Stimulated activated CD4-positive, alpha-beta T cell treated with anti-CD3 and anti-CD28 coated beads, Interleukin-1b, Interleukin-23, amount 100 ng/mL, for 48 hours (primary cell): ENCODE measurements at regions not wholly inside any gene's neighbourhood (a gene's known extent, or its start where the extent isn't known, plus 50 kb on each side); places are given as distances from the start of the nearest gene placed in this dataset.

Experiments used
- DNase-seq: peaks from one replicate; pipeline ENCODE4 v3.0.0-alpha.2; 2020

DNA sequence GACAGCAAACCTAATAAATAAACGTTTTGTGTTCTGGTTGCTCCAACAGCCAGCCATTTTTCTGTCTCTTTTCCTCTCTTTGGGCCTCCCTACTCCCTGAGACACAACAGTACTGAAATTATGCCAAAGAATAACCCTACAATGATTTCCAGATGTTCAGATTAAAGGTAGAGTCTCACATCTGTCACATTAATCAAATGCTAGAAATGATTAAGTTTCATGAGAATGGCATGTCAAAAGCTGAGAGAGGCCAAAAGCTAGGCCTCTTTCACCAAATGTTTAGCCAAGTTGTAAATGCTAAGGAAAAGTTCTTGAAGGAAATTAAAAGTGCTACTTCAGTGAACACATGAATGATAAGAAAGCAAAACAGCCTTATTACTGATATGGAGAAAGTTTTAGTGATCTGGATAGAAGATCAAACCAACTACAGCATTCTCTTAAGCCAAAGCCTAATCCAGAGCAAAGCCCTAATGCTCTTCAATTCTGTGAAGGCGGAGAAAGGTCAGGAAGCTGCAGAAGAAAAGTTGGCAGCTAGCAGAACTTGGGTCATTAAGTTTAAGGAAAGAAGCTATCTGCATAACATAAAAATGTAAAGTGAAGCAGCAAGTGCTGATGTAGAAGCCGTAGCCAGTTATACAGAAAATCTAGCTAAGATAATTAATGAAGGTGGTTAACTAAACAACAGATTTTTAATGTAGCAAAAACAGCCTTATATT is 182.1 kb upstream of the NUDT6 start:
- no peak for DNase-seq

GRCh38 chr4:123105026-123105420 is 182.6 kb upstream of the NUDT6 start:
- DNase-seq: no peak

- no peak for DNase-seq
Measured at GRCh38 chr4:123106747-123107146, 184.3 kb upstream of the NUDT6 start.

DNA sequence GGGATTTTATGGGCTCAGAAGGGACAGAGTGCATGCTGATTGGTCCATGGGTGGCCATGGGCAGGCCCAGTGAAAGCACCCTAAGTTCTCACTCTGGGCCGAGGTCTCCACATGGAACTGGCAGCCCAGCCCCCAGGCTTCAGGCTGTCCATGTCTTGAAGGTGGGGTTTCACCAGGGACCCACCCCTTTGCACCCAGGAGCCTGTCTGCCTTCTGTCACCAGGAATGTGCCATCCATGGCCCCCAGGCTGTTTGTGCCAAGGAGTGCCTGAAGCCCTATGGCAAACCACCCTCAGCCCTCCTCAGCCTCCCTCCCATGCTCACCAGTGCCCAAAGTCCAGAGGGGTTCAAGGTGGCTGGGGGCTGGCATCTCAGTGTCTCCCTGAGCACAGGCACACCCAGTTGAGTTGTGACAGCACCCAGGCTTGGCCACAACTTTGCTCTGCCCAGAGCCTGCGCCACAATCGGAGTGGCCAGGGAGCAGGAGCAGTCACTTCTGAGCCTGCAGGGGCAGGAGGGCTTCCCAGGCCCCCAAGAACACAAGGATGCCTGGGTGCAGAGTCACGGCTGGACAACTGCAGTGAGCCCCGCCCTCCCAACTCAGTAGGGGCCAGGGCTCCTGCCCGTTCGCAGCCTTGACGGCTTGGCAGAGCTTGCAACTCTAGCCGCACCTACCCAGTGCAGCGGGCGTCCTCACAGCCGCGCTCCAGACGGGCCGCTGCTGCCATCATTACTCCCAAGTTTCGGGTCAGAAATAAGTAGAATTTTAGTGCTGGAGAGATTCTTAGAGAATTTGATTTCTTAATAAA is 185.3 kb upstream of the NUDT6 start:
- no peak for DNase-seq

- DNase-seq: no peak
Measured at GRCh38 chr4:123109139-123109538, 186.7 kb upstream of the NUDT6 start.

GRCh38 chr4:123110147-123110546 is 187.8 kb upstream of the NUDT6 start:
- DNase-seq: no peak

- DNase-seq: no peak
Measured at GRCh38 chr4:123110685-123111084, 188.3 kb upstream of the NUDT6 start.

GRCh38 chr4:123113155-123113554 is 190.8 kb upstream of the NUDT6 start:
- no peak for DNase-seq

- no peak for DNase-seq
Measured at GRCh38 chr4:123114084-123114914, 191.9 kb upstream of the NUDT6 start.

GRCh38 chr4:123114915-123115756 is 192.7 kb upstream of the NUDT6 start:
- DNase-seq: no peak

- DNase-seq: no peak
Measured at GRCh38 chr4:123116412-123116811, 194.0 kb upstream of the NUDT6 start.

GRCh38 chr4:123120473-123120872 is 198.1 kb upstream of the NUDT6 start:
- DNase-seq: no peak

- no peak for DNase-seq
Measured at GRCh38 chr4:123121241-123121907, 199.0 kb upstream of the NUDT6 start.

DNA sequence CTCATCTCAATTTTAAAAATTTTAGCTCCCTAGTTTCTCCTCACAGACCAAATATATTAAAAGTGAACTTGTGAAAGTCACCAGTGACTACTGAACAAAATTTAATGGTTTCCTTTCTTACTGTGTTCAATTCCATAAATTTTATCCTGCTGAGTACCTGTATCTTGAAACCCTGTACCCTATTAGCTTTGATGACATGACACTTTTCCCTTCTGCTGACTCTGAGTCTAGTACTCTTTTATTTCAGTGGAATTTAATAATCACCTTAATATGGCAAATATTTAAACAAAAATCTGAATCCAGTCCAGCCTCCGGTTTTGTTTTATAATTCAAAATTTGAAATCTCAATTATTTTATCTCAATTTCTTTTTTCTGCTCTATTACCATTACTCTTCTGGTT is 203.1 kb upstream of the NUDT6 start:
- no peak for DNase-seq

GRCh38 chr4:123127218-123127617 is 204.8 kb upstream of the NUDT6 start:
- no peak for DNase-seq

DNA sequence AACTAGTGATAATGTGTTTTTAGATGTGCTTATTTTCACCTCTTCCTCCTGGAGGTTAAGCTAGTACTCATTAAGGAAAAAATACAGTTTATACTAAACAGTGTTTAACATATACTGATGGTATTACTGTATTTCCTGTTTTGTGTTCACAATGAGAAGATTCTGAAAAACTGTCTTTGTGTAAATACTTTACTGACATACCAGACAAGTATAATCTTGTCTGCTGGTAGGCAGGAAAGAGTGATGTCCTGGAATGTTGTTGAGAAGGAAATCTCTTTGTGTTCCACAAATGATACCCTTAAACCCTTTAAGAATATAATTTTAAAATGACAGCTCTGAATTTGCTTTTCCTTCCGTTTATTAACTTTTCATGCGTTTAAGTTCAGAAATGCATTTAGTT is 205.5 kb upstream of the NUDT6 start:
- DNase-seq: no peak

DNA sequence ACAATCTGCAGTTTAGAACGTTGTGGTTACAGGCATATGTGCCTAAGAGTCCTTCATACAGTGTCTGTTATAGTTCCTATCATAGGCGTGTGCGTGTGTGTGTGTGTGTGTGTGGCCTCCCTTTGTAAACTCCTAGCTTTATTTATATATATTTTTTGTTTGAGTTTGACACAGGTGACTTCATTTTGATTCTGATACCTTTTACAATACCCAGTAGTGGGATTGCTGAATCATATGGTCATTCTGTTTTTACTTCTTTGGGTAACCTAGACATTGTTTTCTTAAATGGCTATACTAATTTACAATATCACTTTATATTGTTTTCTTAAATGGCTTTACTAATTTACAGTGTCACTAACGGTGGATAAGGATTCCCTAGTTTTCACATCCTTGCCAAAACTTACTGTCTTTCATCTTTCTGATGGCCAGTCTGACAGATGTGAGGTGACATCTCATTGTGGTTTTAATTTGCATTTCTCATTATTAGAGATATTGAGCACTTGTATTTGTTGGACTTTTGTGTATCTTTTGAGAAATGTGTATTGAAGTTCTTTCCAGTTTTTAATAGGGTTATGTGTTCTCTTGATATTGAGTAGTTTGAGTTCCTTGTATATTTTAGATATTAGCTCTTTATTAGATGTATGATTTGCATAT is 211.1 kb upstream of the NUDT6 start:
- no peak for DNase-seq

DNA sequence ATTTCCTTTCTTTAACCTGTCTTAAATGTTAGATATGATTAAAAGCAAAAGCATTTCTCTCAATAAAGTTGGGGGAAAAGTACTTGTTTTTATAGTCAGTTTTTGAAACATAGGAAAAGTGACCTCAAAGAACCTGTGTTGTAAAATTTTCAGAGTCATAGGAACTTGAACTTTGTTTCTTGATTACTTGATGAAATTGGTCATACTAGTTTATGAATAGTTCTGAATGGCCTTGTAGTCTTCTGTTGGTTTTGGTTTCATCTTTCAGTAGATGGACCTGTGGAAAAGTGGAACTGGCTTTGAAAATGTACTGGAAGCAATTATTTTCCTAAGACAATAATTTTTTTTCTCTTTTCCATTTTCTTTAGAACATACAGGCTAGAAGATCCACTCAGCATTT is 222.2 kb upstream of the NUDT6 start:
- no peak for DNase-seq

DNA sequence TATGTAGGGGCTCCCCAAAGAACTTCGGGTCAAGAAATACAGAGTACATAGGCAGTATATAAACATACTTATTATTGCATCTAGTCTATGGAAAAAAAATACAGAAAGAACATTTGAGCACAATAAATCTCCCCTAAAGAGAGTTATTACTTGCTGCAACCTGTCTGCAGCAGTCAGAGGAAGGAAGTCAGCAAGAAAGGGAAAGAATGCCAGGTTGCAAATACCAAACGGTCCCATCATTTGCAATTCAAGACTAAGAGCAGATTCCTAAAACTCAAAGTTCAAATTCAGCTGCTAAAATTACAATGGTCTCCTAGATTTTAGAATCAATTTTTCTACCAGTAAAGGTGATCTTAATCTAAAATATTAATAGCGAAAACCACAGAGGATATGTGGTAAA is 236.2 kb upstream of the NUDT6 start:
- DNase-seq: no peak

GRCh38 chr4:123159479-123159878 is 237.1 kb upstream of the NUDT6 start:
- no peak for DNase-seq

DNA sequence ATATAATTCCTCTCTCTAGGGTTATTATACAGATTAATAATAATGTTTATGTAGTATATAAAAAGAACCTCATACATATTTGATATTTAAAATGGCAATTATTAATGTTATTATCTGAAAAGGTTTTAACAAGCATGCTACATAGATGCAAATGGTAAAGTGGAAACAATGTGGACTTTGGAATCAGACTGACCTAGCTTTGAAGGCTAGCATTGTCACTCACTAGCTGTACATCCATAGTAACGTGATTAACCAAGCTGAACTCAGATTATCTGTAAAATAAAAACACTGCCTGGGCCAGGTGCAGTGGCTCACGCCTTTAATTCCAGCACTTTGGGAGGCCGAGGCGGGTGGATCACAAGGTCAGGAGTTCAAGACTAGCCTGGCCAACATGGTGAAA is 233.7 kb upstream of the SPRY1 start:
- DNase-seq: no peak

- no peak for DNase-seq
Measured at GRCh38 chr4:123163501-123163900, 233.1 kb upstream of the SPRY1 start.
